ENCODE measurements at regions not wholly inside any gene's neighbourhood (a gene's known extent, or its start where the extent isn't known, plus 50 kb on each side); places are given as distances from the start of the nearest gene placed in this dataset.
A peak's percentile ranks its signal among the peaks of the same experiment; 100 is the strongest.

DNA sequence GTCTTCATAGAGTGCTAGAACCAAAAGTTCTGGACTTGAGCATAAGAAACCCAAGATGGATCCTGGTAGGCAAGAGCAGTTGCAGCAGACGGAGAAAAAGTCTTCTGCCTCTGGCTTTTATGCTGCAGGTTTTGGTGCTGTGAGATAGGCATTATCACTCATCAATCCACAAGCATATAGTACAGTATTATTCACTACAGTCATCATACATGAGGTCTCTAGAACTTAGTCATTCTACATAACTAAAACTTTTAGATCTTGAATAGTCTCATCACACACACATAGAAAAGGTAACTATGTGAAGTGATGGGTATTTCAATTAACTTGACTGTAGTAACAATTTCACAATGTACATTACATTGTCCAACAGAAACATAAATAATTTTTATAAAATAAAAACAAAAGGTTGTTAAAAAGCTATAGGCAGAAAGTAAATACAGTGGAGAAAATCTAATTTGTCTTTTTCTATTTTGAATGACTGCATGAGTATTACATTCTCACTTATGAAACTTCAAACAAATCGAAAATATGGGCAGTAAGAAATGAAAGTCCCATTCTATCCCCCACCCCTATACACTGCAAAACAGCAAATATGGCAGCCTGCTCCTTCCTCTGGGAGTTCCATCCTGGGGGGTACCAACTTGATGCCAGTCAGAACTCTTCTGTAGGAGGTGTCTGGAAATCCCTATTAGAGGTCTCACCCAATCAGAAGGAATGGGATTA lies 534.3 kb upstream of the ACVR2A start:
- DNase-seq (no peak), ATAC-seq (ENCODE audit: poor library complexity) (no peak)
- TF ChIP-seq, protein P1, sequence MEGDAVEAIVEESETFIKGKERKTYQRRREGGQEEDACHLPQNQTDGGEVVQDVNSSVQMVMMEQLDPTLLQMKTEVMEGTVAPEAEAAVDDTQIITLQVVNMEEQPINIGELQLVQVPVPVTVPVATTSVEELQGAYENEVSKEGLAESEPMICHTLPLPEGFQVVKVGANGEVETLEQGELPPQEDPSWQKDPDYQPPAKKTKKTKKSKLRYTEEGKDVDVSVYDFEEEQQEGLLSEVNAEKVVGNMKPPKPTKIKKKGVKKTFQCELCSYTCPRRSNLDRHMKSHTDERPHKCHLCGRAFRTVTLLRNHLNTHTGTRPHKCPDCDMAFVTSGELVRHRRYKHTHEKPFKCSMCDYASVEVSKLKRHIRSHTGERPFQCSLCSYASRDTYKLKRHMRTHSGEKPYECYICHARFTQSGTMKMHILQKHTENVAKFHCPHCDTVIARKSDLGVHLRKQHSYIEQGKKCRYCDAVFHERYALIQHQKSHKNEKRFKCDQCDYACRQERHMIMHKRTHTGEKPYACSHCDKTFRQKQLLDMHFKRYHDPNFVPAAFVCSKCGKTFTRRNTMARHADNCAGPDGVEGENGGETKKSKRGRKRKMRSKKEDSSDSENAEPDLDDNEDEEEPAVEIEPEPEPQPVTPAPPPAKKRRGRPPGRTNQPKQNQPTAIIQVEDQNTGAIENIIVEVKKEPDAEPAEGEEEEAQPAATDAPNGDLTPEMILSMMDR (IDR thresholded peaks at IDR 0.05): no peak
- Mint-ChIP-seq H3K36me3 (ENCODE audit: low read depth) (no peaks in the 10 kb centered on the region), H3K27me3 (no peaks in the 10 kb centered on the region), H3K4me3 (no peak overlapping the region), H3K9me3 (peaks cover 2% of the 10 kb centered on the region), H3K27ac (no peak overlapping the region), H3K4me1 (ENCODE audit: low read depth) (peaks cover 4% of the 10 kb centered on the region)
- intact Hi-C loops (cut with DNase I, micrococcal nuclease): no loop called here
- no peaks in the 10 kb centered on the region for H3K27me3 ChIP-seq (ENCODE audit: control insufficient read depth in 1 of 2, insufficient read depth in 2 of 2, low read length in 2 of 2)
- no peak overlapping the region for H3K4me3 ChIP-seq (ENCODE audit: low read length)
- H3K27ac ChIP-seq (ENCODE audit: low read depth in 1 of 2, low read length in 2 of 2): no peak overlapping the region
- H3K9me3 ChIP-seq (ENCODE audit: control insufficient read depth in 1 of 2, insufficient read depth in 1 of 2, low read length in 2 of 2): no peaks in the 10 kb centered on the region
- no peaks in the 10 kb centered on the region for H3K36me3 ChIP-seq (ENCODE audit: insufficient read depth, low read length)
- no peaks in the 10 kb centered on the region for H3K4me1 ChIP-seq (ENCODE audit: insufficient read depth, low read length)
- ChIA-PET POLR2A (no interaction called here), CTCF (no interaction called here)

DNA sequence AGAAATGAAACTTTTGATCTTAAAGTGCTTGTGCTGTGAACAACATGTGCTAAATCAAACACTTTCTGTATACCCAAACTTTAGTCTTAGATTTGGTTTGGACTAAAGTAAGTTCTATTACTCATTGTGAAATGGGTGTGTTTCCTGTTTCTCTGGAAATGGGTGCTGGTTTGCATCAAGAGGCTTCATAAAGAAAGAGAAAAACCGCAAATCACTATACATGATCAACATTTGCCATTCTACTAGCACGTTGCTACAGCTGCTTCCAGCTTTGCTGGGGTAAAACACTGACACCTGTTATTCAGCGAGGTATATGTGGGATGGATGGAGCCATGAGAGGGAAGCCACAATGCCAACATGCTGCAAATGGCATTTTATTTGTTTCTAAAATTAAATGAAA lies 547.0 kb upstream of the ACVR2A start:
- H3K4me1 Mint-ChIP-seq (ENCODE audit: low read depth): peaks cover 55% of the 10 kb centered on the region

DNA sequence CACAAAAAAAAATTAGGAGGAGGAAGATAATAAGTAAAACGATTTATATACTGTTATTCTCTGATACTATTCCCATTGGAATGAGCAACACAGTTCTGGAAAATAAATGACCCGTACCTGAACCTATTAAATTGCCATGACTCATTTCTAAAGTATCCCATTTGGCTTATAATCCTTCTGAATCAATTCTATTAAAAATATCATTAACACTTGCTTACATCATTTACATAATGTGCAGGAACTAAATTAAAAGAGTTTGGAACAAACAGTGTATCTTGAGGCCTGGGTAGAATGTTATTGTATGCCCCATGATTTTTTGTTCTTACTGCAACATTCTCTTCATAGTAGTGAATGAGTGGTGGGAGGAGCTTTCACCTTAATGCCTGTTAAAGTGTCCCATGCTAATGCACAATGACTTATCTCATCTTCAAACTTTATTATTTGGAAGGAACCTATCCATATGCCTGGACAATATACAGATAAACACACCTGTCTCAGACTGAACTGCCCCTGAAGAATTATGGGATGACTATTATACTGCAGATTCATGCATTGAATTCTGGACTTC lies 549.9 kb upstream of the ACVR2A start:
- Histone ChIP-seq H3K9me3 (ENCODE audit: control insufficient read depth in 1 of 2, insufficient read depth in 1 of 2, low read length in 2 of 2) (no peaks in the 10 kb centered on the region), H3K4me3 (ENCODE audit: low read length) (no peak overlapping the region), H3K36me3 (ENCODE audit: insufficient read depth, low read length) (no peaks in the 10 kb centered on the region), H3K27ac (ENCODE audit: low read depth in 1 of 2, low read length in 2 of 2) (no peak overlapping the region), H3K27me3 (ENCODE audit: control insufficient read depth in 1 of 2, insufficient read depth in 2 of 2, low read length in 2 of 2) (no peaks in the 10 kb centered on the region), H3K4me1 (ENCODE audit: insufficient read depth, low read length) (peaks cover 22% of the 10 kb centered on the region)
- no peaks in the 10 kb centered on the region for H3K9me3 Mint-ChIP-seq
- CTCF ChIA-PET: interaction anchor here (1.5 kb wide), 1 partner anchor 11 kb away, joined by 3 read pairs; no protein-coding TSS in a partner anchor
- H3K4me3 Mint-ChIP-seq: no peak overlapping the region
- peaks cover 55% of the 10 kb centered on the region for H3K4me1 Mint-ChIP-seq (ENCODE audit: low read depth)
- H3K36me3 Mint-ChIP-seq (ENCODE audit: low read depth): no peaks in the 10 kb centered on the region
- TF ChIP-seq, protein P1 (IDR thresholded peaks at IDR 0.05): no peak
- DNase-seq (no peak), ATAC-seq (ENCODE audit: poor library complexity) (no peak)
- H3K27ac Mint-ChIP-seq: peak overlapping the region; percentile 68
- POLR2A ChIA-PET: no interaction called here
- intact Hi-C loops (cut with DNase I, micrococcal nuclease): loop anchor here (5.0 kb wide), 2 partner anchors 32 to 37 kb away; no protein-coding TSS in a partner anchor
- H3K27me3 Mint-ChIP-seq: no peaks in the 10 kb centered on the region

More for the DNA sequence above, 547.0 kb upstream of the ACVR2A start:
- Mint-ChIP-seq H3K9me3 (no peaks in the 10 kb centered on the region), H3K27me3 (no peaks in the 10 kb centered on the region), H3K27ac (peak overlapping the region; percentile 87), H3K4me3 (peak overlapping the region; percentile 48), H3K36me3 (ENCODE audit: low read depth) (no peaks in the 10 kb centered on the region)
- ATAC-seq (ENCODE audit: poor library complexity): peak; percentile 78
- no peaks in the 10 kb centered on the region for H3K36me3 ChIP-seq (ENCODE audit: insufficient read depth, low read length)
- ChIA-PET CTCF (no interaction called here), POLR2A (interaction anchor here (0.5 kb wide), 1 partner anchor 724 kb away, joined by 3 read pairs; no protein-coding TSS in a partner anchor)
- TF ChIP-seq, protein P1 (IDR thresholded peaks at IDR 0.05): no peak
- intact Hi-C loops (cut with DNase I, micrococcal nuclease): no loop called here
- DNase-seq: peak in 8 of 14 experiments; percentile 3 to 78 (median 28)
- H3K4me1 ChIP-seq (ENCODE audit: insufficient read depth, low read length): peaks cover 24% of the 10 kb centered on the region
- H3K27me3 ChIP-seq (ENCODE audit: control insufficient read depth in 1 of 2, insufficient read depth in 2 of 2, low read length in 2 of 2): no peaks in the 10 kb centered on the region
- H3K4me3 ChIP-seq (ENCODE audit: low read length): no peak overlapping the region
- H3K27ac ChIP-seq (ENCODE audit: low read depth in 1 of 2, low read length in 2 of 2): peak overlapping the region in 1 of 2 donors; percentile 53
- no peaks in the 10 kb centered on the region for H3K9me3 ChIP-seq (ENCODE audit: control insufficient read depth in 1 of 2, insufficient read depth in 1 of 2, low read length in 2 of 2)
